ENCODE measurements at regions not wholly inside any gene's neighbourhood (a gene's known extent, or its start where the extent isn't known, plus 50 kb on each side); places are given as distances from the start of the nearest gene placed in this dataset.
A peak's percentile ranks its signal among the peaks of the same experiment; 100 is the strongest.
"Not testable (repeated sequence)": the region's sequence is repeated elsewhere in the genome, so short reads cannot be mapped to it uniquely, and the experiment has no call there.

DNA sequence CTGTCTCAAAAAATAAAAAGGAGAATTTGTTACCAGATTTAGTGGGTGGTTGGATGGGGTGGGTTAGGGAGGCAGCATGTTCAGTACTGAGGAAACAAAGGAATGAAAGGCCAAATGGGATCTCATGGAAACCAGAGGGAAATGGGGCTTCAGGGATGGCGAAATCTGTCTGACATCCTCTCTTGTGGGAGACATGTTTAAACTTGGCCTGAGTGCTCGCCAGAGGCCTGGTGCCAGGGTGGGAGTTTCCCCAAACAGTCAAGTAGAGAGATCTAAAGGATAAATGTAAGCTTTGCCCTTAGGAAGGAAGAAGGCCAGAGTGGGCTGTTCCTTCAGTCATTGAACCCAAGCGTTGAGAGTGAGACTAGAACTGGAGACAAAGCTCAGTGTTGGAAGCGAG lies 61.9 kb upstream of the AKIRIN2 start:
- no peak for DNase-seq

DNA sequence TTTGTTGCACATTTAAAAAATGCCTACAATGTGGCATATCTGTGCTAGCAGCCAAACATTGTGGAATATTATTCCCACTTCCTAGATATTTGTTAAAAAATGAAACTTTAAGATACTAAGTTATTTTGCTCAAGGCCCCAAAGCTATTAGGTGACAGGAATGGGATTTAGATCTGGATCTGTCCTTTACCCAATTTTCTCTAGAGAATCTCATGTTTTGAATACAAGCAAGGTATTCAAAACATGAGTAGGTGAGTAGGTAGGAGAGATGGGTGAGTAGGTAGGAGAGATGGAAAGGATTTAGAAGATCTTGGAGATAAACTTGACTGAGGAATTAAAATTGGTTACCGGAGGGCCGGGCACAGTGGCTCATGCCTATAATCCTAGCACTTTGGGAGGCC lies 61.2 kb upstream of the AKIRIN2 start:
- DNase-seq: no peak

DNA sequence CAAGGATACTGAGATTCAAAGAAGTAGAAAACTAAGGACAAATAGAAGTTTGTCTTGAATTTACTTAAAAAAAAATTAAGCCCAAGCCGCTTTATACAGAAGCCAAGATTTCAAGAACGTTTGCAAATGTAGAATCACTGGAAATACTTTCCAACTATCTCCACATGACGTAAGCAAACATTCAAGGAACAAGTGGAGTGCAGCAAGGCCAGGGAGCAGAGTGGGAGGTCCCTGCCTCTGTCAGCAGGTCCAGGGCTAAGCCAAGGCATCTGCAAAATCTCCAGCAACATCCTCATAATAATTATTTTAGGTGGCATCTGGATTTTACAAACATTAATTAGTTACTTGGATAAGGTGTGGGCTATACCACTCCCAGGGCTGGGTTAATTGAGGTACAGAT lies 60.1 kb upstream of the AKIRIN2 start:
- no peak for DNase-seq

DNA sequence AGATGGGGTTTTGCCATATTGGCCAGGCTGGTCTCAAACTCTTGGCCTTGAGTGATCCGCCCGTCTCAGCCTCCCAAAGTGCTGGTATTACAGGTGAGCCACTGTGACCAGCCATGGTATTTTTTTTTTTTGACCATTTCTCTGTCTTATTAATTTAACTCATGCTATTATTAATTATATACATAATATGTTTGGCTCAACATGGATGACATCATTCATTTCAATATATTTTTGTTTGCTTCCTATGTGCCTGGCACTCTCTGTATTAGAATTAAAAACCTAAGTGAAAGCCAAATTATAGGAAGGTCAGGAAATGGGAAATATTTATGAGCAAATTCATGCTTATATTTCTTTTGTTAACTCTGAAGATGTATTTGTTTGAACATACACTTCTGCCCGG lies 55.8 kb upstream of the AKIRIN2 start:
- no peak for DNase-seq

DNA sequence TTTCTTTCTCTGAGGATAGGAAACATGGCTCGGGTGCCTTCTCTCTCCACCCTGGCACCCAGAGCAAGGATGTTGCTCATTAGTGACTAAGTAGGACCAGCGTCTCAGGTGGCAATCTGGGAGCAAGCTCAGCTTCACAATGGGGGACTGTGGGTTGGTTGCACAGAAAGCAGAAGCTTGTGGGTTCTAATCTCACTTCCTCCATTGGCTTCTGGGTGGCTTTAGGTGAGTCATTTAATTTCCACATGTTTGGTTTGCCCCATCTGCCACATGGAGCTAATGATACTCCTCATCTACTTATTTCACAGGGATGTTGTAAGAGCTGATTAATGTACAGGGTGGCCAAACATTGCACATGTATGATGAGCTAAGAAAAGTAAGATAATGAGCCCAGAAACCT lies 54.8 kb upstream of the AKIRIN2 start:
- peak in 1 of 3 donors; percentile 30 for DNase-seq

DNA sequence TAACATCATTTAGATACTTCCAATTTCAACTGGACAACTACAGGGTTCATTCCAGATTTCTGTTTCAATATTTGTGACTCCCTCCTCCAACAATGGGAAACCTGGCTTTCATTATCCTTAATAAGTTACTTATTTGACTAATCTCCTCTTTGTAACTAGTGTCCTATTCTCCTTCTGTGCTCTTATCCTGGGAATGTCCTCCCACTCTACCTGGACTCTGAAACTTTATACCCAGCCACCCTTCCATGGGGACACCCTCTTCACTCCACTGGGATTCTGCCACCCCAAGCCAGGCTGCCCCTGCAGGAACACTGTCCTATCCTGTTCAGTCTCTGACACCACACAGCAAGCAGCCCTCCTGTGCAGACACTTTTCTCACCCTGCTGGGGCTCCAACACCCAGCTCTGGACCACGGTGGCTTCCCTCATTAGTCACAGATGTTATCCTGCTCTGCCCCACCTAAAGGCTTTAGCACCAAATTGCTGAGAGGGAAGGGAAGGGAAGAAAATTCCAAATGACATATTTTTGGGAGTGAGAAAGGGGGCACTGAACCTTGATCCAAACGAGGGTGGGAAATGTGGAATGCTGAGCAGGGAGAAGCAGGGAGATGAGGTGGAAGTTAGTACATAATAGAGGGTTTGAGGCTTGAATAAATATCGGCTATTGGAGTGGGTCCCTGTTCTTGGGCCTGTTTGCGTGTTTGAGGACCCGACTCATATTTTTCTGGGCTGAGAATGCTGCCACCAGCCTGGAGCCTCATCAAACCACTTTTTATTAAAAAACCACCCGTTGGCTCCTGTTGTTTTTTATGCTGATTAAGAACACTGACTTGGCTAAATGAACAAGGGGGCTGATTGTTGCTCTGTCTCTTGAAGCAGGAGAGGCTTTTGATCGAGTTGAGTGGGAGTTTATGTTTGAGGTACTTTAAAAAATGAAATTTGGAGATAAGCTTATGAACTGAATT lies 54.0 kb upstream of the AKIRIN2 start:
- DNase-seq: no peak

DNA sequence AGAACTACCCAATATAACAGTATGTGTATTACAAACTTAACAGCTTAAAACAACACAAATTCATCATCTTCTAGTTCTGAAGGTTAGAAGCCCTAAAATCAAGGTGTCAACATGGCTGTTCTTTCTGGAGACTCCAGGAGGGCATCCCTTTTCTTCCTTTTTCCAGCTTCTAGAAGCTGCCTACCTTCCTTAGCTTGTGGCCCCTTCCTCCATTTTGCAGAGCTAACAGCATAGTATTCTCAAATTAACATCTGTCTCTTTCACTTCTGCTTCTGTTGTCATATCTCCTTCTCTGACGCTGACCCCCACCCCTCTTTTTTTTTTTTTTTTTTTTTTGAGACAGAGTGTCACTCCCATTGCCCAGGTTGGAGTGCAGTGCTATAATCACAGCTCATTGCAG lies 52.8 kb upstream of the AKIRIN2 start:
- no peak for DNase-seq

DNA sequence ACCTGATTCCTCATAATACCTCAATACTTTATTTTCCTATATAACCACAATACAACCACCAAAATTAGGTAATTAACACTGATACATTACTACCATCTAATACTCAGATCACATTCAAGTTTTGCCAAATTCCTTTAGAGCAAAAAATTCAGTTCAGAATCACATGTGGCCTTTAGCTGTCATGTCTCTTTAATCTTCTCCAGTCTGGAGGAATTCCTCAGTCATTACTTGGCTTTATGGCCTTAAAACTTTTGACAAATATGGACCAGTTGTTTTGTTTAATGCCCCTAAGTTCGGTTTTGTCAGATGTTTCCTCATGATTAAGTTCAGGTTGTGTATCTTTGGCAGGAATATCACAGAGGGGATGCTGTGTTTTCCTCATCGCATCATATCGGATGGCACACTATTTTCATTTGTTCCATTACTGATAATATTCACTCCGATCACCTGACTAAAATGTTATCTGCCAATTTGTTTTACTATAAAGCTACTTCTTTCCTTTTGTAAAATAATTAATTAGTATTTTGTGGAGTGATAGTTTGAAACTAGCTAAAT lies 51.2 kb upstream of the AKIRIN2 start:
- DNase-seq: no peak

DNA sequence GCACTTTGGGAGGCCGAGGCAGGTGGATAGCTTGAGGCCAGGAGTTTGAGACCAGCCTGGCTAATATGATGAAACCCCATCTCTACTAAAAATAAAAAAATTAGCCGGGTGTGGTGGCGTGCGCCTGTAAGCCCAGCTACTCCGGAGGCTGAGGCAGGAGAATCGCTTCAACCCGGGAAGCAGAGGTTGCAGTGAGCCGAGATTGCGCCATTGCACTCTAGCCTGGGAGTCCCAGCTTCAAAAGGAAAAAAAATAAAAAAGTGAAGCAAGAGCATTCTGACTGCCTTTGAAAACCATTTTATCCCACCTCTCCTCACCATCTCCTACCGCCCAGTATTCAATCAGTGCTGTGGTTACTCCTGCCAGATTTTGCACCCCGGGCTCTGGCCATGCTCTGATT lies 50.5 kb upstream of the AKIRIN2 start:
- DNase-seq: not testable (repeated sequence)
